ENCODE measurements at regions not wholly inside any gene's neighbourhood (a gene's known extent, or its start where the extent isn't known, plus 50 kb on each side); places are given as distances from the start of the nearest gene placed in this dataset.
"Not testable (repeated sequence)": the region's sequence is repeated elsewhere in the genome, so short reads cannot be mapped to it uniquely, and the experiment has no call there.

- Mint-ChIP-seq H3K27ac (no peak overlapping the region), H3K9me3 (peaks cover 0 to 8% (median 5%) of the 10 kb centered on the region in 5 donors), H3K4me3 (no peak overlapping the region), H3K4me1 (no peaks in the 10 kb centered on the region), H3K27me3 (peaks cover 0 to 2% of the 10 kb centered on the region in 2 donors), H3K36me3 (no peaks in the 10 kb centered on the region)
- no peak overlapping the region for H3K4me3 ChIP-seq (ENCODE audit: low read length)
- no peaks in the 10 kb centered on the region for H3K36me3 ChIP-seq (ENCODE audit: insufficient read depth, low read length)
- ChIA-PET CTCF (no interaction called here), POLR2A (no interaction called here)
- no peaks in the 10 kb centered on the region for H3K4me1 ChIP-seq (ENCODE audit: insufficient read depth, low read length)
- no peak for DNase-seq
- H3K9me3 ChIP-seq (ENCODE audit: low read length) = no peaks in the 10 kb centered on the region
- no peak overlapping the region for H3K27ac ChIP-seq (ENCODE audit: low read depth, low read length)
- no peaks in the 10 kb centered on the region for H3K27me3 ChIP-seq (ENCODE audit: insufficient read depth, low read length, poor library complexity, severe bottlenecking)
These were observed 268.4 kb upstream of the INTU start for GRCh38 chr4:127364397-127364796.

GRCh38 chr4:127364911-127365310 lies 267.8 kb upstream of the INTU start:
- ChIA-PET POLR2A (no interaction called here), CTCF (no interaction called here)
- no peak for DNase-seq
- no peaks in the 10 kb centered on the region for H3K4me1 Mint-ChIP-seq
- H3K4me3 Mint-ChIP-seq = no peak overlapping the region
- H3K36me3 ChIP-seq (ENCODE audit: insufficient read depth, low read length) = no peaks in the 10 kb centered on the region
- no peak overlapping the region for H3K4me3 ChIP-seq (ENCODE audit: low read length)
- peaks cover 0 to 2% of the 10 kb centered on the region in 2 donors for H3K27me3 Mint-ChIP-seq
- no peaks in the 10 kb centered on the region for H3K27me3 ChIP-seq (ENCODE audit: insufficient read depth, low read length, poor library complexity, severe bottlenecking)
- no peaks in the 10 kb centered on the region for H3K4me1 ChIP-seq (ENCODE audit: insufficient read depth, low read length)
- H3K27ac ChIP-seq (ENCODE audit: low read depth, low read length) = no peak overlapping the region
- H3K27ac Mint-ChIP-seq = no peak overlapping the region
- no peaks in the 10 kb centered on the region for H3K36me3 Mint-ChIP-seq
- peaks cover 0 to 9% (median 6%) of the 10 kb centered on the region in 5 donors for H3K9me3 Mint-ChIP-seq
- no peaks in the 10 kb centered on the region for H3K9me3 ChIP-seq (ENCODE audit: low read length)

- Mint-ChIP-seq H3K4me3 (no peak overlapping the region), H3K9me3 (peaks cover 5 to 23% (median 5%) of the 10 kb centered on the region in 5 donors), H3K4me1 (no peaks in the 10 kb centered on the region), H3K27ac (no peak overlapping the region), H3K27me3 (peaks cover 0 to 2% of the 10 kb centered on the region in 2 donors), H3K36me3 (no peaks in the 10 kb centered on the region)
- Histone ChIP-seq H3K27me3 (ENCODE audit: insufficient read depth, low read length, poor library complexity, severe bottlenecking) (no peaks in the 10 kb centered on the region), H3K36me3 (ENCODE audit: insufficient read depth, low read length) (no peaks in the 10 kb centered on the region), H3K27ac (ENCODE audit: low read depth, low read length) (no peak overlapping the region), H3K4me3 (ENCODE audit: low read length) (no peak overlapping the region), H3K9me3 (ENCODE audit: low read length) (no peaks in the 10 kb centered on the region), H3K4me1 (ENCODE audit: insufficient read depth, low read length) (no peaks in the 10 kb centered on the region)
- DNase-seq = no peak
- POLR2A ChIA-PET = no interaction called here
- CTCF ChIA-PET = no interaction called here
These were observed 262.2 kb upstream of the INTU start for GRCh38 chr4:127370604-127371003.

GRCh38 chr4:127379499-127379898 lies 253.3 kb upstream of the INTU start:
- no peaks in the 10 kb centered on the region for H3K27me3 Mint-ChIP-seq
- no peak overlapping the region for H3K27ac Mint-ChIP-seq

DNA sequence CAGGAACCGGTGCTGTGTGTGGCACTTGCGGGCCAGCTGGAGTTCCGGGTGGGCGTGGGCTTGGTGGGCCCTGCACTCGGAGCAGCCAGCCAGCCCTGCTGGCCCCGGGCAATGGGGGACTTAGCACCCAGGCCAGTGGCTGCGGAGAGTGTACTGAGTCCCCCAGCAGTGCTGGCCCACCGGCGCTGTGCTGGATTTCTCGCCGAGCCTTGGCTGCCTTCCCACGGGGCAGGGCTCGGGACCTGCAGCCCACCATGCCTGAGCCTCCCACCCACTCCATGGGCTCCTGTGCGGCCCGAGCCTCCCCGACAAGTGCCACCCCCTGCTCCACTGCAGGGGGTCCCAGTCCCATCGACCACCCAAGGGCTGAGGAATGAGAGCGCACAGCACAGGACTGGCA lies 252.8 kb upstream of the INTU start:
- POLR2A ChIA-PET = not testable (repeated sequence)

More at GRCh38 chr4:127379499-127379898, 253.3 kb upstream of the INTU start:
- Histone ChIP-seq H3K27ac (ENCODE audit: low read depth, low read length) (no peak overlapping the region), H3K9me3 (ENCODE audit: low read length) (no peaks in the 10 kb centered on the region), H3K4me1 (ENCODE audit: insufficient read depth, low read length) (no peaks in the 10 kb centered on the region), H3K4me3 (ENCODE audit: low read length) (no peak overlapping the region), H3K27me3 (ENCODE audit: insufficient read depth, low read length, poor library complexity, severe bottlenecking) (no peaks in the 10 kb centered on the region), H3K36me3 (ENCODE audit: insufficient read depth, low read length) (no peaks in the 10 kb centered on the region)
- CTCF ChIA-PET = no interaction called here
- Mint-ChIP-seq H3K4me3 (no peak overlapping the region), H3K4me1 (no peaks in the 10 kb centered on the region), H3K9me3 (peaks cover 4 to 23% (median 5%) of the 10 kb centered on the region in 5 donors), H3K36me3 (no peaks in the 10 kb centered on the region)
- DNase-seq = no peak
- POLR2A ChIA-PET = no interaction called here

GRCh38 chr4:127383666-127384065 lies 249.1 kb upstream of the INTU start:
- Histone ChIP-seq H3K4me3 (ENCODE audit: low read length) (no peak overlapping the region), H3K27me3 (ENCODE audit: insufficient read depth, low read length, poor library complexity, severe bottlenecking) (no peaks in the 10 kb centered on the region), H3K4me1 (ENCODE audit: insufficient read depth, low read length) (no peaks in the 10 kb centered on the region), H3K36me3 (ENCODE audit: insufficient read depth, low read length) (no peaks in the 10 kb centered on the region), H3K27ac (ENCODE audit: low read depth, low read length) (no peak overlapping the region), H3K9me3 (ENCODE audit: low read length) (no peaks in the 10 kb centered on the region)
- Mint-ChIP-seq H3K9me3 (peaks cover 4 to 16% (median 4%) of the 10 kb centered on the region in 5 donors), H3K4me3 (no peak overlapping the region), H3K27ac (no peak overlapping the region), H3K36me3 (no peaks in the 10 kb centered on the region), H3K27me3 (no peaks in the 10 kb centered on the region), H3K4me1 (no peaks in the 10 kb centered on the region)
- DNase-seq = no peak
- ChIA-PET CTCF (no interaction called here), POLR2A (no interaction called here)

More for the DNA sequence above, 252.8 kb upstream of the INTU start:
- H3K4me1 Mint-ChIP-seq; H3K27ac ChIP-seq (ENCODE audit: low read depth, low read length); H3K4me1 ChIP-seq (ENCODE audit: insufficient read depth, low read length); DNase-seq; H3K36me3 ChIP-seq (ENCODE audit: insufficient read depth, low read length); H3K4me3 ChIP-seq (ENCODE audit: low read length); H3K36me3 Mint-ChIP-seq; H3K27me3 Mint-ChIP-seq; H3K27me3 ChIP-seq (ENCODE audit: insufficient read depth, low read length, poor library complexity, severe bottlenecking); H3K27ac Mint-ChIP-seq; H3K4me3 Mint-ChIP-seq; H3K9me3 ChIP-seq (ENCODE audit: low read length); CTCF ChIA-PET: not testable (repeated sequence)
- peaks cover 4 to 21% (median 5%) of the 10 kb centered on the region in 5 donors for H3K9me3 Mint-ChIP-seq

- no peak overlapping the region for H3K27ac Mint-ChIP-seq
- Histone ChIP-seq H3K27me3 (ENCODE audit: insufficient read depth, low read length, poor library complexity, severe bottlenecking) (no peaks in the 10 kb centered on the region), H3K27ac (ENCODE audit: low read depth, low read length) (no peak overlapping the region), H3K4me1 (ENCODE audit: insufficient read depth, low read length) (no peaks in the 10 kb centered on the region), H3K4me3 (ENCODE audit: low read length) (no peak overlapping the region), H3K36me3 (ENCODE audit: insufficient read depth, low read length) (no peaks in the 10 kb centered on the region), H3K9me3 (ENCODE audit: low read length) (no peaks in the 10 kb centered on the region)
- CTCF ChIA-PET = no interaction called here
- H3K36me3 Mint-ChIP-seq = no peaks in the 10 kb centered on the region
- POLR2A ChIA-PET = no interaction called here
- H3K4me3 Mint-ChIP-seq = no peak overlapping the region
- no peak for DNase-seq
- no peaks in the 10 kb centered on the region for H3K4me1 Mint-ChIP-seq
- no peaks in the 10 kb centered on the region for H3K27me3 Mint-ChIP-seq
- H3K9me3 Mint-ChIP-seq = peaks cover 0 to 8% (median 2%) of the 10 kb centered on the region in 5 donors
These were observed 238.2 kb upstream of the INTU start for GRCh38 chr4:127394516-127394915.

DNA sequence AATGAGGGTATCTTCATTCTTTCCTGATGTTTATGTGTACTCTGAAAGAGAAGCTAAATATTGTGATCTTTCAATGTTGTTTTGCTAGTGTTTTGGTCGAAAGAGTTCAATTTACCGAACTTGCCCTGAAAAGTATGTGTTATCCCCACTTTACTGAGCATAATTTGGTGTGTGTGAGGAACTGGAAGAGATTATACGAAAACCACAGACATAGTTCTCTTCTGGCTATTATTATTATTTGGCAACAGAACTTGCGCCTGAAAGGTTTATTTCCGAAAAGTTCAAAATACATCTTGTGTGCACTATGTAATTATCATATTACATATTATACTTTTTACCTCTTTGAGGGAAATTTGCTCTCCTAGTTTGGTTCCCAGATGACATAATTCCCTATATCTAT lies 232.5 kb upstream of the INTU start:
- CTCF ChIA-PET = no interaction called here

More for the DNA sequence above, 232.5 kb upstream of the INTU start:
- Histone ChIP-seq H3K9me3 (ENCODE audit: low read length) (no peaks in the 10 kb centered on the region), H3K4me3 (ENCODE audit: low read length) (no peak overlapping the region), H3K36me3 (ENCODE audit: insufficient read depth, low read length) (no peaks in the 10 kb centered on the region), H3K27ac (ENCODE audit: low read depth, low read length) (no peak overlapping the region), H3K4me1 (ENCODE audit: insufficient read depth, low read length) (no peaks in the 10 kb centered on the region), H3K27me3 (ENCODE audit: insufficient read depth, low read length, poor library complexity, severe bottlenecking) (no peaks in the 10 kb centered on the region)
- no peak overlapping the region for H3K27ac Mint-ChIP-seq
- H3K9me3 Mint-ChIP-seq = peaks cover 0 to 9% (median 0%) of the 10 kb centered on the region in 5 donors
- no peaks in the 10 kb centered on the region for H3K36me3 Mint-ChIP-seq
- no peak for DNase-seq
- no peaks in the 10 kb centered on the region for H3K4me1 Mint-ChIP-seq
- H3K27me3 Mint-ChIP-seq = peaks cover 0 to 3% of the 10 kb centered on the region in 2 donors
- no peak overlapping the region for H3K4me3 Mint-ChIP-seq
- POLR2A ChIA-PET = no interaction called here
